Lower leg skin (tissue), 4 donors: ENCODE measurements at regions not wholly inside any gene's neighbourhood (a gene's known extent, or its start where the extent isn't known, plus 50 kb on each side); places are given as distances from the start of the nearest gene placed in this dataset.

Experiments
- DNase-seq, 2 donors: peaks; one replicate each; pipeline ENCODE4 v3.0.0-alpha.2; 2019; ENCODE audit warnings: low spot score in 2 of 2
- H3K4me3 ChIP-seq: fragments of 200-600 bp; sonication (generic); 2 replicates; pipeline ENCODE4 v1.5.1; 2017; ENCODE audit warnings: mild to moderate bottlenecking, low read depth; ENCODE audit not compliant: poor library complexity, severe bottlenecking
- CTCF ChIP-seq, 3 donors: fragments of 450-650 bp; IDR thresholded peaks; one replicate each; pipeline ENCODE4 v1.5.1; 2016; ENCODE audit warnings: antibody characterized with exemption in 3 of 3, mild to moderate bottlenecking in 3 of 3, moderate library complexity in 2 of 3
- POLR2A ChIP-seq, 2 donors: fragments of 450-650 bp; IDR thresholded peaks; one replicate each; pipeline ENCODE4 v1.6.1; 2016 to 2017; ENCODE audit warnings: antibody characterized with exemption in 2 of 2, mild to moderate bottlenecking in 1 of 2, moderate library complexity in 1 of 2
- WGBS, 2 donors: methylation state at CpG; one replicate each; pipeline ENCODE4 v1.1.5; 2018; 5-methylcytosine and 5-hydroxymethylcytosine counted together
- intact Hi-C: fragments of 100-400 bp; cut with DNase I; formaldehyde crosslinking; loops from one replicate; pipeline ENCODE4 v1.15.0; 2023; ENCODE audit warnings: low total_unique reads

GRCh38 chr4:185931986-185932385, 120.0 kb upstream of the SORBS2 start:
- intact Hi-C loops = no loop called here
- WGBS, 2 donors = 52 to 76% methylated on average over 3 of the region's 3 CpGs
- DNase-seq = no peak
- no peak for TF ChIP-seq POLR2A (IDR thresholded peaks at IDR 0.05)
- no peak for TF ChIP-seq CTCF (IDR thresholded peaks at IDR 0.05)
- no peak overlapping the region for H3K4me3 ChIP-seq

GRCh38 chr4:185932491-185932890, 120.5 kb upstream of the SORBS2 start:
- 59 to 71% methylated on average over 5 of the region's 5 CpGs for WGBS, 2 donors
- TF ChIP-seq POLR2A (IDR thresholded peaks at IDR 0.05) (no peak), CTCF (IDR thresholded peaks at IDR 0.05) (no peak)
- no peak for DNase-seq
- intact Hi-C loops = no loop called here
- no peak overlapping the region for H3K4me3 ChIP-seq

GRCh38 chr4:185933078-185933581, 121.1 kb upstream of the SORBS2 start:
- no peak for DNase-seq
- 68 to 75% methylated on average over 8 of the region's 8 CpGs for WGBS, 2 donors
- no peak overlapping the region for H3K4me3 ChIP-seq
- intact Hi-C loops = no loop called here
- TF ChIP-seq CTCF (IDR thresholded peaks at IDR 0.05) (no peak), POLR2A (IDR thresholded peaks at IDR 0.05) (no peak)

DNA sequence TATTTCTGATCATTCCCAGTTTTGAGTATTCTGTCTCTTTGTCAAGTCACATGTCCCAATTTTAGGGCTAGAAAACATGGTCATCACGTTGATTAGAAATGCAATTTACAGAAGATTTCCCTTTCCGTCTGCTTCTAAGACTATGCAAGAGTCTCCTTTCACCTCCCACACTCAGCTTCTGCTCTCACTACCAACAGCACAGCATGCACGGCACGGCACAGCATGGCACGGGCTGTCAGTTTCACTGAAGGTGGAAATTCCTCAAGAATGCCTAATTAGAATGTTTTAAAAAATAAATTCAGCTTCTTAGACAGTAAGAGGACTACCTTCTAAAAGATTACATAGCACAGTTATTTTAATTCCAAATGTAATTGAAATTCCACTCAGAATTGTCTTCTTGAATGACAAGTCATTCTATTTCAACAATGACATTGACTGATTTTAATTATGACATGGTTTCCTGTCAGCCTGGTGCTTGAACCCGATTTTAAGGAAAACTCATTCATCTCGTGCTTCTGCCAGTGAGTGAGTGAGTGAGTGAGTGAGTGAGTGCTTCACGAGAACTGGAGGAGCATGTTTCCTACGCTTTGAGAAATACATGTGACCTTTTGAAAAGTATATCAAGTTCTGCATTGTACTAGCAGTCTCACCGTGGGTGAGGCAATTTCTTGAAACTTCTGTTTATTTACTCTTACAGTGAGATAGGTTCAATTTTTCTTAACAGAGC, 124.8 kb upstream of the SORBS2 start:
- TF ChIP-seq POLR2A (IDR thresholded peaks at IDR 0.05) = no peak
- TF ChIP-seq CTCF (IDR thresholded peaks at IDR 0.05) = no peak
- intact Hi-C loops = no loop called here
- no peak for DNase-seq
- 50 to 65% methylated on average over 10 of the region's 10 CpGs for WGBS, 2 donors
- H3K4me3 ChIP-seq = no peak overlapping the region

- TF ChIP-seq CTCF (IDR thresholded peaks at IDR 0.05) = no peak
- TF ChIP-seq POLR2A (IDR thresholded peaks at IDR 0.05) = no peak
- 86 to 93% methylated on average over 8 of the region's 8 CpGs for WGBS, 2 donors
- no peak overlapping the region for H3K4me3 ChIP-seq
- intact Hi-C loops = no loop called here
- DNase-seq = no peak
Measured at GRCh38 chr4:185938654-185939053, 126.7 kb upstream of the SORBS2 start.

GRCh38 chr4:185941461-185941860, 127.5 kb upstream of the TLR3 start:
- DNase-seq = no peak
- WGBS, 2 donors = 77 to 80% methylated on average over 6 of the region's 6 CpGs
- TF ChIP-seq CTCF (IDR thresholded peaks at IDR 0.05) = no peak
- TF ChIP-seq POLR2A (IDR thresholded peaks at IDR 0.05) = no peak

More at GRCh38 chr4:185941461-185941860, 127.5 kb upstream of the TLR3 start:
- no peak overlapping the region for H3K4me3 ChIP-seq
- intact Hi-C loops = no loop called here
